NT2/D1 (cell line): ENCODE measurements at regions not wholly inside any gene's neighbourhood (a gene's known extent, or its start where the extent isn't known, plus 50 kb on each side); places are given as distances from the start of the nearest gene placed in this dataset.

Experiments used
- SUZ12 ChIP-seq: IDR thresholded peaks from 2 replicates; pipeline ENCODE4 v1.6.1; 2011; ENCODE audit not compliant: insufficient read length, insufficient read depth; ENCODE audit errors: extremely low read depth
- YY1 ChIP-seq: IDR thresholded peaks from 2 replicates; pipeline ENCODE4 v1.6.1; 2011; ENCODE audit not compliant: insufficient read length, insufficient read depth
- ZNF274 ChIP-seq: IDR thresholded peaks from 2 replicates; pipeline ENCODE4 v1.6.1; 2011; ENCODE audit warnings: mild to moderate bottlenecking, low read depth, low read length

DNA sequence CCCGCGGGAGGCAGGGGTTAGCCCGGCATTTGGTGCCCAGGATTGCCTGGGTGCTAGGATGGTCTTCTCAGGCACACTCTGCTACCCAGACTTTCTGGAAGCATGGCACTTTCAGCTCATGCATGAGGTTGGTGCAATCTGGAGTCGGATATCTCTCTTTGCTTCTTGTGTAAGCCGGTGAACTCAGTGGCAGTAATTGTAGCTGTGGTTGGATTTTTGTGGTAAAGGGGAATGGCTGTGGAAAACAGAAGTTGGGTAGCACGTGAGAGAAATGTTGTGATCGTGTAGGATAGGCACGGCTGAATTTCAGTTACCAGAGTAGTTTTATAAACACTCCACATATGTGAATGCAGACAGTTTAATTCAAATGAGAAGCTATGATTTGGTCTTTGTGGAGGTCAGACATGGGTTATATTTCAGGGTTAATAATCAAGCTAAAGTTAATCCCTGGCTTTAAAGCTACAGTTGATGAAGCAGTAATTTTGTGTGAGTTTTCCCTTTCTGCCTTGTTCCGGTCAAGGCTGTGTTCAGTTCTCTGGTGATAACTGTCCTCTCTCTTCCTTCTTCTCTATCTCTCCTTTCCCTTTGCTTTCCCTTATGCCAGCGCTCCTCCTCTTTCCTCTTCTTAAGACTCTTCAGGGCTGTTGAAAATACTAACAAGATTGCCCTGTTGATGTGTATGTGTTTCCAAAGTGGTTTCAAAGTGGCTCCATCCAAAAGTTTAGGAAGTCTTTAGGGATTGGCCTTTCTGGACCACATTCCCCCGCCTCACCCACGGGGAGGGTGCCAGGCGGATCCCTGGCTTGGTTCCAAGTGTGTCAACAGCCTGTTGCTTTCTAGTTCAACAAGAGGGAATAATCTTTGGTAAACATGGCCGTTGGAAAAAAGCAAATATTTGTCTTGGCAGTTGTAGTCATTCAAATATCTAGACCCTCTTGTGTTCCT lies 404.6 kb upstream of the C2CD4B start:
- no peak for TF ChIP-seq YY1
- TF ChIP-seq ZNF274 = no peak
- TF ChIP-seq SUZ12 = no peak
